Neural progenitor cell (in vitro differentiated cells): ENCODE measurements at regions not wholly inside any gene's neighbourhood (a gene's known extent, or its start where the extent isn't known, plus 50 kb on each side); places are given as distances from the start of the nearest gene placed in this dataset.
"Not testable (repeated sequence)": the region's sequence is repeated elsewhere in the genome, so short reads cannot be mapped to it uniquely, and the experiment has no call there.

Source experiments
- CTCF ChIP-seq: fragments of 200-600 bp; sonication (generic); IDR thresholded peaks from 2 replicates; pipeline ENCODE4 v1.5.1; 2017; ENCODE audit warnings: antibody characterized with exemption, mild to moderate bottlenecking
- EZH2 ChIP-seq: fragments of 200-600 bp; sonication (generic); IDR thresholded peaks from 2 replicates; pipeline ENCODE4 v1.6.1; 2017; ENCODE audit warnings: antibody characterized with exemption, mild to moderate bottlenecking, moderate library complexity
- EZH2phosphoT487 ChIP-seq: fragments of 200-600 bp; sonication (generic); IDR thresholded peaks from 2 replicates; pipeline ENCODE4 v1.6.1; 2017; ENCODE audit warnings: antibody characterized with exemption

GRCh38 chr1:181253601-181254000 lies 165.1 kb downstream of the IER5 start:
- TF ChIP-seq CTCF, EZH2, EZH2phosphoT487: not testable (repeated sequence)
